ENCODE measurements at regions not wholly inside any gene's neighbourhood (a gene's known extent, or its start where the extent isn't known, plus 50 kb on each side); places are given as distances from the start of the nearest gene placed in this dataset.
A peak's percentile ranks its signal among the peaks of the same experiment; 100 is the strongest.

DNA sequence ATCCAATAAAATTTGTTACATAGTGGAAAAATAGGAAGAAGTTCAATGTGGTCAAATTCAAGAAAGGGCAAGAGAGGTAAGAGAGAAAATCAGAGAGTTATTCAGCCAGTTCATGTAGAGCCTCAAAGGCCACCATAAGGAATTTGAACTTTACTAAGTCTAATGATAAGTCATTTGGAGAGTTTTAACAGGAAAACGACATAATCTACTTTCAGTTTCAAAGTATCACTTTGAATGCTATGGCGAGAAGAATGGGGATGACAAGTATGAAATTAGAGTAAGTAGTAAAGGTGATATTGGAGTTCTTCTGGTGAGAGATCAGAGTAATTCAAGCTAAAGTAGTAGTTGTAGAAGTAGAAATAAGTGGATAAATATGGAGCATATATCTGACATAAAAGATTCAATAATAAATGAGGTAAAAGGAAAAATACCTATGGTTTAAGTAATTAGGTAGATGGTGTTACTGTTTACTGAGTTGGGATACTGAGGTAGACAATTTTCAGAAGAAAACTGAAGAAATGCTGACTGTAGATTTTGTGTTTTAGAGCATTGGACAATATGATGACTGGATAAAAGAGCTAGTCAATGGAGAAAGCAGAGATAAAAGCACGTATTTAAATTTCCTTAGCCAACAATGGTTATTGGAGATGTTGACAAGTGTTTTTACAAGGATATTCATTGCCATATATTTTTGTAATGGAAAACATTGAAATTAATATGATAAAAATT is 331.7 kb upstream of the ADGRL3 start:
- H3K9me3 ChIP-seq (replicated peaks; ENCODE audit: control insufficient read depth, insufficient read depth, low read length), result no peaks in the 10 kb centered on the region
- no peak overlapping the region for H3K9ac ChIP-seq (ENCODE audit: control insufficient read depth, insufficient read depth, low read length)
- SMC1A ChIA-PET (ENCODE audit: uncharacterized antibody, unreplicated experiment), result interaction anchor here (0.6 to 1.1 kb wide), 3 partner anchors 9 to 1704 kb away, joined by 3 read pairs; no protein-coding TSS in a partner anchor
- POLR2A ChIA-PET, result no interaction called here
- CTCF ChIA-PET, result interaction anchor here (0.9 kb wide), 1 partner anchor 28 kb away, joined by 3 read pairs; no protein-coding TSS in a partner anchor
- ATAC-seq (peak; percentile 58), FAIRE-seq (no peak), DNase-seq (ENCODE audit: low read depth, low spot score) (no peak)
- no peak overlapping the region for H3K27ac ChIP-seq (ENCODE audit: control insufficient read depth, insufficient read depth)
- no peak for TF ChIP-seq ATF7 (IDR thresholded peaks at IDR 0.05; ENCODE audit: low read depth)
- no peak for TF ChIP-seq TAF1 (IDR thresholded peaks at IDR 0.05; ENCODE audit: borderline replicate concordance, low read depth, low read length)
- no peak for TF ChIP-seq ZNF274 (IDR thresholded peaks at IDR 0.05; ENCODE audit: insufficient read depth, insufficient read length)
- TF ChIP-seq ZBED1 (IDR thresholded peaks at IDR 0.05; ENCODE audit: borderline replicate concordance), result no peak
- TF ChIP-seq PRDM15 (CRISPR knock-in tag; IDR thresholded peaks at IDR 0.05), result no peak
- no peak for TF ChIP-seq ZNF384 (IDR thresholded peaks at IDR 0.05; ENCODE audit: borderline replicate concordance, low read depth, low read length)
- TF ChIP-seq SREBF2 (IDR thresholded peaks at IDR 0.05; ENCODE audit: low read length), result no peak
- no peaks in the 10 kb centered on the region for H4K20me1 ChIP-seq (ENCODE audit: control insufficient read depth, insufficient read depth)
- no peak overlapping the region for H3K4me3 ChIP-seq
- no peaks in the 10 kb centered on the region for H3K36me3 ChIP-seq (ENCODE audit: control insufficient read depth in 2 of 2, insufficient read depth in 2 of 2, low read length in 1 of 2)
- H3K4me1 ChIP-seq (ENCODE audit: control insufficient read depth, insufficient read depth, low read length), result no peaks in the 10 kb centered on the region
- BruUV-seq (replicated peaks), result no TSS peak
- in situ Hi-C loops (cut with MboI) (no loop called here), intact Hi-C loops (cut with micrococcal nuclease; ENCODE audit: unreplicated experiment) (no loop called here)
- H3K79me2 ChIP-seq (ENCODE audit: control insufficient read depth, insufficient read depth, low read length), result no peaks in the 10 kb centered on the region
- RAD21 ChIA-PET (ENCODE audit: unreplicated experiment), result interaction anchor here (1.1 kb wide), 1 partner anchor 94 kb away, joined by 4 read pairs; no protein-coding TSS in a partner anchor
- H2AFZ ChIP-seq (ENCODE audit: control insufficient read depth, low read depth, low read length), result no peak overlapping the region
- no peak overlapping the region for H3K4me2 ChIP-seq (ENCODE audit: control insufficient read depth, insufficient read depth)
- no peaks in the 10 kb centered on the region for H3K27me3 ChIP-seq (replicated peaks in 1 of 2; ENCODE audit: control insufficient read depth in 2 of 2, insufficient read depth in 2 of 2, low read length in 1 of 2)
- WGBS (ENCODE audit: insufficient coverage, insufficient replicate concordance, low lambda C conversion rate, missing lambda C conversion rate), result 39% methylated on average over 3 of the region's 3 CpGs

All from GM12878 (cell line).